Mesendoderm (in vitro differentiated cells): ENCODE measurements at regions not wholly inside any gene's neighbourhood (a gene's known extent, or its start where the extent isn't known, plus 50 kb on each side); places are given as distances from the start of the nearest gene placed in this dataset.

Experiments used
- DNase-seq: peaks from one replicate; pipeline ENCODE4 v3.0.0; 2013
- H2AK5ac ChIP-seq: 2 replicates; pipeline ENCODE4 v1.6.1; 2013; ENCODE audit warnings: low read length, inconsistent platforms
- H2BK120ac ChIP-seq: 2 replicates; pipeline ENCODE4 v1.6.1; 2013; ENCODE audit warnings: low read depth, mild to moderate bottlenecking, low read length, moderate library complexity, mixed read lengths
- H2BK15ac ChIP-seq: replicated peaks from 2 replicates; pipeline ENCODE4 v1.6.1; 2013; ENCODE audit warnings: low read depth, mild to moderate bottlenecking, moderate library complexity
- H2BK5ac ChIP-seq: 2 replicates; pipeline ENCODE4 v1.6.1; 2013; ENCODE audit warnings: low read length, inconsistent platforms
- H3K18ac ChIP-seq: 2 replicates; pipeline ENCODE4 v1.6.1; 2013; ENCODE audit warnings: mild to moderate bottlenecking, low read length, mixed read lengths
- H3K23ac ChIP-seq: one replicate; pipeline ENCODE4 v1.6.1; 2013; ENCODE audit warnings: low read length
- H3K27ac ChIP-seq: 2 replicates; pipeline ENCODE4 v1.5.1; 2013; ENCODE audit warnings: low read depth, mild to moderate bottlenecking, inconsistent platforms, low read length, moderate library complexity
- H3K27me3 ChIP-seq: 2 replicates; pipeline ENCODE4 v1.6.1; 2013; ENCODE audit warnings: low read length, control low read depth, mild to moderate bottlenecking, inconsistent platforms; ENCODE audit not compliant: insufficient read depth, poor library complexity
- H3K36me3 ChIP-seq: 2 replicates; pipeline ENCODE4 v1.6.1; 2013; ENCODE audit warnings: low read length, inconsistent platforms; ENCODE audit not compliant: control insufficient read depth, insufficient read depth
- H3K4ac ChIP-seq: one replicate; pipeline ENCODE4 v1.6.1; 2013; ENCODE audit warnings: low read depth, mild to moderate bottlenecking, low read length, moderate library complexity
- H3K4me1 ChIP-seq: 2 replicates; pipeline ENCODE4 v1.6.1; 2013; ENCODE audit warnings: low read depth, low read length, inconsistent platforms; ENCODE audit not compliant: control insufficient read depth
- H3K4me2 ChIP-seq: 2 replicates; pipeline ENCODE4 v1.6.1; 2013; ENCODE audit warnings: low read length
- H3K4me3 ChIP-seq: 2 replicates; pipeline ENCODE4 v1.5.1; 2013; ENCODE audit warnings: mild to moderate bottlenecking, low read length
- H3K56ac ChIP-seq: one replicate; pipeline ENCODE4 v1.6.1; 2013; ENCODE audit warnings: low read length
- H3K79me1 ChIP-seq: 2 replicates; pipeline ENCODE4 v1.6.1; 2013; ENCODE audit warnings: low read length, inconsistent platforms
- H3K79me2 ChIP-seq: 2 replicates; pipeline ENCODE4 v1.6.1; 2013; ENCODE audit warnings: mild to moderate bottlenecking, low read length; ENCODE audit not compliant: control insufficient read depth, insufficient read depth
- H3K9ac ChIP-seq: 2 replicates; pipeline ENCODE4 v1.6.1; 2013; ENCODE audit warnings: low read length, inconsistent platforms
- H4K5ac ChIP-seq: one replicate; pipeline ENCODE4 v1.6.1; 2013; ENCODE audit warnings: low read length
- H4K8ac ChIP-seq: one replicate; pipeline ENCODE4 v1.6.1; 2013; ENCODE audit warnings: low read depth, mild to moderate bottlenecking, control low read depth, low read length, moderate library complexity
- WGBS: extraction: QIAGEN DNeasy Blood & Tissue Kit; methylation state at CpG from one replicate; pipeline ENCODE4 v1.1.7; 2013; ENCODE audit warnings: low lambda C conversion rate, missing lambda C conversion rate; ENCODE audit not compliant: insufficient coverage; ENCODE audit errors: extremely low coverage; 5-methylcytosine and 5-hydroxymethylcytosine counted together

DNA sequence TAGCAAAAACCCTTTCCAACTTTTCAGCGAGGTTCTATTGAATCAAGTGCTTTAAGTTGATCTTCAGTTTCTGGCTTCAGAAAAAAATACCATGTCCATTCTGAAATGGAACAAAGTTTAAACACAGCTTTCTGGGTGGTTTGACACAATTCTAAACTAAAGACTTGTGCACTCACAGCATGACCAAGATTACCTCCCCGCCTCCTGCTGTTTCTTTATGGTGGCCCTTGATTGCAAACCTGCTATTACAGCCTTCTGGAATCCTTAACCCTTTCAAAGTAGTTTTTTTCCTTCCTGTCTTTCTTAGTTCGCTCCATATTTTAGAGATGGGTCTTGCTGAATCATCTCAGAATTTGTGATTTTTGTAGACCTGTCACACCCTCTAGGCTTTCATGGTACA is 135.9 kb upstream of the FBN2 start:
- Histone ChIP-seq H2BK5ac (no peak overlapping the region), H2AK5ac (no peak overlapping the region), H3K79me2 (no peaks in the 10 kb centered on the region), H3K18ac (no peak overlapping the region), H3K4me1 (peaks cover 7% of the 10 kb centered on the region), H4K5ac (no peak overlapping the region), H2BK120ac (no peak overlapping the region), H3K4me2 (no peak overlapping the region), H3K4ac (no peak overlapping the region), H3K27ac (no peak overlapping the region), H2BK15ac (no peak overlapping the region), H4K8ac (no peak overlapping the region), H3K9ac (no peak overlapping the region), H3K36me3 (no peaks in the 10 kb centered on the region), H3K4me3 (no peak overlapping the region), H3K56ac (no peak overlapping the region), H3K23ac (no peak overlapping the region), H3K79me1 (no peaks in the 10 kb centered on the region), H3K27me3 (no peaks in the 10 kb centered on the region)
- DNase-seq = peak; percentile 69
- no CpG with 5 or more reads among the region's 3 CpGs for WGBS

GRCh38 chr5:128674837-128675446 is 136.9 kb upstream of the FBN2 start:
- Histone ChIP-seq H3K4me1 (peaks cover 7% of the 10 kb centered on the region), H3K36me3 (no peaks in the 10 kb centered on the region), H3K4me3 (no peak overlapping the region), H2BK120ac (no peak overlapping the region), H4K8ac (no peak overlapping the region), H3K27me3 (no peaks in the 10 kb centered on the region), H2BK15ac (no peak overlapping the region), H2BK5ac (no peak overlapping the region), H3K4me2 (no peak overlapping the region), H3K18ac (no peak overlapping the region), H3K9ac (no peak overlapping the region), H3K23ac (no peak overlapping the region), H3K56ac (no peak overlapping the region), H3K79me1 (no peaks in the 10 kb centered on the region), H4K5ac (no peak overlapping the region), H2AK5ac (no peak overlapping the region), H3K4ac (no peak overlapping the region), H3K79me2 (no peaks in the 10 kb centered on the region), H3K27ac (no peak overlapping the region)
- DNase-seq = peak; percentile 85
- no CpG with 5 or more reads among the region's 3 CpGs for WGBS

DNA sequence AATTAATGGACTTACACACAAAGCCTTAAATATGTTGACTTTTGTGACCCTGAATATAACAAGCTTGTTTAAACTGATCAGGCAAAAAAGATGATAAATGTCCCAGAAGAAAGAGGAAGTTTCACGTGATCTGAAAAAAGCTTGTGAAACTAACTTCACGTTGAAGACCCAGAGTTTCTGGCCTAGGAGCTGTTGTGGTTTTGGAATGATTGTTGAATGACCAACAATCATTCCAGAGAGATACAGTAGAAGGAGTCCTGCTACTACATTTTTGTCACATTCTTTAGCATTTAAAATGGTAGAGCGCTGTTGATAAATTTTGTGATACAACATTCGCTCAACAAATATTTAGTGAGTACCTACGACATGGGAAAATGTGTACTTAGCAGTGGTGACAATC is 143.1 kb upstream of the FBN2 start:
- no peak overlapping the region for H4K5ac ChIP-seq
- no peak overlapping the region for H3K23ac ChIP-seq
- no peak overlapping the region for H3K18ac ChIP-seq
- no peak overlapping the region for H3K56ac ChIP-seq
- H2AK5ac ChIP-seq = no peak overlapping the region
- no peaks in the 10 kb centered on the region for H3K79me2 ChIP-seq
- no peak overlapping the region for H4K8ac ChIP-seq
- H3K4me3 ChIP-seq = no peak overlapping the region
- no peaks in the 10 kb centered on the region for H3K4me1 ChIP-seq
- H3K27ac ChIP-seq = no peak overlapping the region
- no peaks in the 10 kb centered on the region for H3K27me3 ChIP-seq
- no peak overlapping the region for H3K4ac ChIP-seq
- H3K36me3 ChIP-seq = no peaks in the 10 kb centered on the region
- no peak overlapping the region for H3K9ac ChIP-seq
- no peak overlapping the region for H3K4me2 ChIP-seq
- H3K79me1 ChIP-seq = no peaks in the 10 kb centered on the region
- no peak overlapping the region for H2BK5ac ChIP-seq
- no peak overlapping the region for H2BK15ac ChIP-seq
- no peak overlapping the region for H2BK120ac ChIP-seq
- no peak for DNase-seq
- no CpG with 5 or more reads among the region's 5 CpGs for WGBS

GRCh38 chr5:128681764-128682592 is 143.9 kb upstream of the FBN2 start:
- H3K27me3 ChIP-seq = no peaks in the 10 kb centered on the region
- no peak overlapping the region for H4K5ac ChIP-seq
- H3K79me1 ChIP-seq = no peaks in the 10 kb centered on the region
- no peak overlapping the region for H3K4me3 ChIP-seq
- H2BK5ac ChIP-seq = no peak overlapping the region
- no peak overlapping the region for H2AK5ac ChIP-seq
- no peak overlapping the region for H3K9ac ChIP-seq
- H3K23ac ChIP-seq = no peak overlapping the region
- H3K36me3 ChIP-seq = no peaks in the 10 kb centered on the region
- H3K4ac ChIP-seq = no peak overlapping the region
- H3K4me2 ChIP-seq = no peak overlapping the region
- H4K8ac ChIP-seq = no peak overlapping the region
- WGBS = no CpG with 5 or more reads among the region's 7 CpGs
- no peak overlapping the region for H2BK15ac ChIP-seq
- DNase-seq = peak; percentile 54
- no peak overlapping the region for H3K18ac ChIP-seq
- H2BK120ac ChIP-seq = no peak overlapping the region
- no peak overlapping the region for H3K27ac ChIP-seq
- no peak overlapping the region for H3K56ac ChIP-seq
- H3K4me1 ChIP-seq = no peaks in the 10 kb centered on the region
- no peaks in the 10 kb centered on the region for H3K79me2 ChIP-seq

DNA sequence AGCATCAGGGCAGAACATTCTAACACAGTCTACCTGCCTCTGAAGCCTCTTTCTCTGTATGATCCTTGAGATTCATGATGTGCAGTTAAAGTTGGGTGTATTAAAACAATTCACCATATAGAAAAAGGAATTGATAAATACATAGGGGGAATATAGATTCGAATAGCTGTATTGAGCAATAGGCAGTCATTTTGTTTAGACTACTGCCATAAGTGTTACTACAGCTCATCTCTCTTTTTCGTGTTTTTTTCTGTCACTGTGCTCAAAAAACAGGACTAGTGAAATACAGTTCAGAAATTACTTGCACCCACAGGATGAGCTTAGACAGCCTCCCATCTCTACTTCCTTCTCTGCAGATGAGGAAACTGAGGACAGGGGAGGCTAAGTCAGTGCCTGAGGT is 144.6 kb upstream of the FBN2 start:
- Histone ChIP-seq H3K23ac (no peak overlapping the region), H2AK5ac (no peak overlapping the region), H4K5ac (no peak overlapping the region), H3K36me3 (no peaks in the 10 kb centered on the region), H3K9ac (no peak overlapping the region), H2BK15ac (no peak overlapping the region), H3K56ac (no peak overlapping the region), H2BK5ac (no peak overlapping the region), H3K4me1 (no peaks in the 10 kb centered on the region), H3K4me3 (no peak overlapping the region), H3K4me2 (no peak overlapping the region), H3K79me2 (no peaks in the 10 kb centered on the region), H3K27me3 (no peaks in the 10 kb centered on the region), H4K8ac (no peak overlapping the region), H3K18ac (no peak overlapping the region), H3K27ac (no peak overlapping the region), H3K4ac (no peak overlapping the region), H3K79me1 (no peaks in the 10 kb centered on the region), H2BK120ac (no peak overlapping the region)
- DNase-seq = no peak
- WGBS = no CpG with 5 or more reads among the region's 2 CpGs
